Fibroblast of gingiva (primary cell): ENCODE measurements at regions not wholly inside any gene's neighbourhood (a gene's known extent, or its start where the extent isn't known, plus 50 kb on each side); places are given as distances from the start of the nearest gene placed in this dataset.
"Not testable (repeated sequence)": the region's sequence is repeated elsewhere in the genome, so short reads cannot be mapped to it uniquely, and the experiment has no call there.

ENCODE experiments used
- DNase-seq: peaks from one replicate; pipeline ENCODE4 v3.0.0-alpha.2; 2011; ENCODE audit warnings: low read depth

- not testable (repeated sequence) for DNase-seq
Measured at GRCh38 chr9:63912451-63912850, 1372.6 kb downstream of the FOXD4L5 start.

- DNase-seq = not testable (repeated sequence)
Measured at GRCh38 chr9:63909076-63909475, 1375.9 kb downstream of the FOXD4L5 start.

- not testable (repeated sequence) for DNase-seq
Measured at GRCh38 chr9:63899637-63900190, 1385.3 kb downstream of the FOXD4L5 start.

- not testable (repeated sequence) for DNase-seq
Measured at GRCh38 chr9:63881386-63881785, 1403.6 kb downstream of the FOXD4L5 start.

- DNase-seq = not testable (repeated sequence)
Measured at GRCh38 chr9:63876380-63876779, 1408.6 kb downstream of the FOXD4L5 start.

GRCh38 chr9:63859475-63860215, 1425.4 kb downstream of the FOXD4L5 start:
- peak; percentile 41 for DNase-seq

- DNase-seq = not testable (repeated sequence)
Measured at GRCh38 chr9:63859090-63859474, 1425.9 kb downstream of the FOXD4L5 start.

GRCh38 chr9:63853140-63853751, 1431.8 kb downstream of the FOXD4L5 start:
- not testable (repeated sequence) for DNase-seq

- DNase-seq = not testable (repeated sequence)
Measured at GRCh38 chr9:63824804-63825203, 1460.2 kb downstream of the FOXD4L5 start.

GRCh38 chr9:63823375-63824201, 1461.4 kb downstream of the FOXD4L5 start:
- DNase-seq = peak; percentile 35

GRCh38 chr9:63822615-63823374, 1462.2 kb downstream of the FOXD4L5 start:
- DNase-seq = not testable (repeated sequence)

- peak; percentile 26 for DNase-seq
Measured at GRCh38 chr9:63821293-63821692, 1463.7 kb downstream of the FOXD4L5 start.

GRCh38 chr9:63820882-63821281, 1464.1 kb downstream of the FOXD4L5 start:
- DNase-seq = not testable (repeated sequence)

GRCh38 chr9:63820383-63820782, 1464.6 kb downstream of the FOXD4L5 start:
- DNase-seq = not testable (repeated sequence)

- DNase-seq = peak; percentile 16
Measured at GRCh38 chr9:63817622-63818518, 1467.1 kb downstream of the FOXD4L5 start.

- peak; percentile 88 for DNase-seq
Measured at GRCh38 chr9:63816751-63817621, 1468.0 kb downstream of the FOXD4L5 start.

- DNase-seq = not testable (repeated sequence)
Measured at GRCh38 chr9:63814970-63815669, 1469.9 kb downstream of the FOXD4L5 start.

- DNase-seq = not testable (repeated sequence)
Measured at GRCh38 chr9:63813391-63814021, 1471.5 kb downstream of the FOXD4L5 start.
